HAP-1 (cell line): ENCODE measurements at regions not wholly inside any gene's neighbourhood (a gene's known extent, or its start where the extent isn't known, plus 50 kb on each side); places are given as distances from the start of the nearest gene placed in this dataset.
"Not testable (repeated sequence)": the region's sequence is repeated elsewhere in the genome, so short reads cannot be mapped to it uniquely, and the experiment has no call there.

Experiments used
- DNase-seq, 2 experiments: peaks; one replicate each; pipeline ENCODE4 v3.0.0-alpha.2; 2016 to 2020; ENCODE audit warnings: low spot score in 2 of 2
- H3K27me3 ChIP-seq: fragments of 250-450 bp; sonication (Bioruptor Pico); 2 replicates; pipeline ENCODE4 v1.5.1; 2020; ENCODE audit warnings: low read depth, mild to moderate bottlenecking, moderate library complexity
- H3K36me3 ChIP-seq: fragments of 250-450 bp; sonication (Bioruptor Pico); replicated peaks from 2 replicates; pipeline ENCODE4 v1.5.1; 2020; ENCODE audit warnings: mild to moderate bottlenecking
- H3K4me1 ChIP-seq: fragments of 250-450 bp; sonication (Bioruptor Pico); 2 replicates; pipeline ENCODE4 v1.5.1; 2020; ENCODE audit warnings: mild to moderate bottlenecking
- H3K4me3 ChIP-seq: fragments of 250-450 bp; sonication (Bioruptor Pico); 2 replicates; pipeline ENCODE4 v1.5.1; 2020; ENCODE audit warnings: mild to moderate bottlenecking, moderate library complexity
- H3K9me3 ChIP-seq: fragments of 250-450 bp; sonication (Bioruptor Pico); 2 replicates; pipeline ENCODE4 v1.5.1; 2020; ENCODE audit warnings: mild to moderate bottlenecking, moderate library complexity
- in situ Hi-C: fragments of 300-500 bp; cut with MboI; formaldehyde crosslinking; loops from 3 replicates; pipeline ENCODE4 v1.14.3; 2020; ENCODE audit warnings: low sequenced_read_pairs, inconsistent platforms, mixed read lengths

- H3K4me1 ChIP-seq, H3K27me3 ChIP-seq, H3K9me3 ChIP-seq, DNase-seq, H3K36me3 ChIP-seq, H3K4me3 ChIP-seq, in situ Hi-C loops: not testable (repeated sequence)
Measured at GRCh38 chr5:42932011-42932410, 108.1 kb downstream of the ANXA2R start.

- H3K9me3 ChIP-seq, H3K36me3 ChIP-seq, H3K27me3 ChIP-seq, H3K4me3 ChIP-seq, H3K4me1 ChIP-seq, DNase-seq, in situ Hi-C loops: not testable (repeated sequence)
Measured at GRCh38 chr5:42931451-42931850, 108.7 kb downstream of the ANXA2R start.

- Histone ChIP-seq H3K9me3 (no peaks in the 10 kb centered on the region), H3K4me1 (no peaks in the 10 kb centered on the region), H3K4me3 (no peak overlapping the region), H3K27me3 (no peaks in the 10 kb centered on the region), H3K36me3 (no peaks in the 10 kb centered on the region)
- no peak for DNase-seq
- in situ Hi-C loops = no loop called here
Measured at GRCh38 chr5:42930934-42931333, 109.2 kb downstream of the ANXA2R start.

- in situ Hi-C loops = no loop called here
- H3K9me3 ChIP-seq = no peaks in the 10 kb centered on the region
- no peaks in the 10 kb centered on the region for H3K27me3 ChIP-seq
- H3K36me3 ChIP-seq = no peaks in the 10 kb centered on the region
- H3K4me3 ChIP-seq = no peak overlapping the region
- no peak for DNase-seq
- H3K4me1 ChIP-seq = no peaks in the 10 kb centered on the region
Measured at GRCh38 chr5:42929871-42930270, 110.2 kb downstream of the ANXA2R start.

GRCh38 chr5:42927730-42928129 lies 112.4 kb downstream of the ANXA2R start:
- no peak overlapping the region for H3K4me3 ChIP-seq
- H3K9me3 ChIP-seq = no peaks in the 10 kb centered on the region
- no peaks in the 10 kb centered on the region for H3K4me1 ChIP-seq
- H3K27me3 ChIP-seq = no peaks in the 10 kb centered on the region
- DNase-seq = no peak
- no peaks in the 10 kb centered on the region for H3K36me3 ChIP-seq
- in situ Hi-C loops = no loop called here

GRCh38 chr5:42924686-42925085 lies 113.0 kb upstream of the SELENOP start:
- no peaks in the 10 kb centered on the region for H3K4me1 ChIP-seq
- no peak overlapping the region for H3K4me3 ChIP-seq
- H3K9me3 ChIP-seq = no peaks in the 10 kb centered on the region
- in situ Hi-C loops = no loop called here
- no peaks in the 10 kb centered on the region for H3K27me3 ChIP-seq
- DNase-seq = no peak
- H3K36me3 ChIP-seq = no peaks in the 10 kb centered on the region

GRCh38 chr5:42924226-42924625 lies 112.5 kb upstream of the SELENOP start:
- no peaks in the 10 kb centered on the region for H3K4me1 ChIP-seq
- H3K36me3 ChIP-seq = no peaks in the 10 kb centered on the region
- DNase-seq = no peak
- in situ Hi-C loops = no loop called here
- no peaks in the 10 kb centered on the region for H3K9me3 ChIP-seq
- no peaks in the 10 kb centered on the region for H3K27me3 ChIP-seq
- H3K4me3 ChIP-seq = no peak overlapping the region

- Histone ChIP-seq H3K27me3 (no peaks in the 10 kb centered on the region), H3K9me3 (no peaks in the 10 kb centered on the region), H3K36me3 (no peaks in the 10 kb centered on the region), H3K4me1 (no peaks in the 10 kb centered on the region), H3K4me3 (no peak overlapping the region)
- in situ Hi-C loops = no loop called here
- DNase-seq = no peak
Measured at GRCh38 chr5:42923710-42924109, 112.0 kb upstream of the SELENOP start.

GRCh38 chr5:42919600-42919999 lies 107.9 kb upstream of the SELENOP start:
- in situ Hi-C loops = no loop called here

GRCh38 chr5:42915306-42915866 lies 103.7 kb upstream of the SELENOP start:
- no peak for DNase-seq
- Histone ChIP-seq H3K27me3 (no peaks in the 10 kb centered on the region; the same call in 1 of the 2 replicates), H3K4me3 (no peak overlapping the region), H3K4me1 (no peaks in the 10 kb centered on the region), H3K36me3 (no peaks in the 10 kb centered on the region), H3K9me3 (no peaks in the 10 kb centered on the region)
- in situ Hi-C loops = no loop called here

More at GRCh38 chr5:42919600-42919999, 107.9 kb upstream of the SELENOP start:
- Histone ChIP-seq H3K27me3 (no peaks in the 10 kb centered on the region; the same call in 1 of the 2 replicates), H3K9me3 (no peaks in the 10 kb centered on the region), H3K4me3 (no peak overlapping the region), H3K36me3 (no peaks in the 10 kb centered on the region), H3K4me1 (no peaks in the 10 kb centered on the region)
- no peak for DNase-seq

GRCh38 chr5:42912184-42912798 lies 100.6 kb upstream of the SELENOP start:
- peaks cover 5% of the 10 kb centered on the region for H3K4me1 ChIP-seq
- DNase-seq = peak in 1 of 2 experiments; percentile 27
- in situ Hi-C loops = no loop called here
- H3K27me3 ChIP-seq = peaks cover 9% of the 10 kb centered on the region
- H3K9me3 ChIP-seq = no peaks in the 10 kb centered on the region
- no peaks in the 10 kb centered on the region for H3K36me3 ChIP-seq
- no peak overlapping the region for H3K4me3 ChIP-seq

- H3K9me3 ChIP-seq = no peaks in the 10 kb centered on the region
- peaks cover 5% of the 10 kb centered on the region for H3K4me1 ChIP-seq
- peak; percentile 85 to 93 for DNase-seq
- no peaks in the 10 kb centered on the region for H3K36me3 ChIP-seq
- H3K4me3 ChIP-seq = peak overlapping the region; percentile 30
- peaks cover 27% of the 10 kb centered on the region for H3K27me3 ChIP-seq
- in situ Hi-C loops = no loop called here
Measured at GRCh38 chr5:42908509-42909488, 97.1 kb upstream of the SELENOP start.

GRCh38 chr5:42908086-42908485 lies 96.4 kb upstream of the SELENOP start:
- H3K4me1 ChIP-seq = peaks cover 5% of the 10 kb centered on the region
- H3K27me3 ChIP-seq = peaks cover 27% of the 10 kb centered on the region
- no peak for DNase-seq
- in situ Hi-C loops = no loop called here
- no peaks in the 10 kb centered on the region for H3K9me3 ChIP-seq
- no peak overlapping the region; the same call in 1 of the 2 replicates for H3K4me3 ChIP-seq
- H3K36me3 ChIP-seq = no peaks in the 10 kb centered on the region

- DNase-seq = no peak
- H3K36me3 ChIP-seq = no peaks in the 10 kb centered on the region
- H3K4me3 ChIP-seq = no peak overlapping the region
- no peaks in the 10 kb centered on the region for H3K9me3 ChIP-seq
- H3K27me3 ChIP-seq = peaks cover 27% of the 10 kb centered on the region
- in situ Hi-C loops = no loop called here
- peaks cover 5% of the 10 kb centered on the region for H3K4me1 ChIP-seq
Measured at GRCh38 chr5:42905827-42906226, 94.1 kb upstream of the SELENOP start.
